GM12878 (cell line): ENCODE measurements at regions not wholly inside any gene's neighbourhood (a gene's known extent, or its start where the extent isn't known, plus 50 kb on each side); places are given as distances from the start of the nearest gene placed in this dataset.

ENCODE experiments used
- ATAC-seq: fragments of 200-7000 bp; cut with Tn5 transposase; 3 replicates; pipeline ENCODE4 v1.9.1; 2020; ENCODE audit warnings: mild to moderate bottlenecking, moderate library complexity
- BruUV-seq: library from RNA; stranded (reverse); fragments of 400-500 nt; replicated peaks from 2 replicates; lab custom pipeline; 2021; lab: Mats Ljungman, UMichigan
- CTCF ChIA-PET: fragments of 300-600 bp; sonication (Branson Sonifier 250); formaldehyde crosslinking; extraction: SDS; loops from one replicate; lab custom pipeline; 2021; ENCODE audit warnings: inconsistent platforms; lab: Yijun Ruan, JAX
- POLR2A ChIA-PET: fragments of 350-600 bp; formaldehyde crosslinking; extraction: SDS; loops from one replicate; lab custom pipeline; 2021; ENCODE audit warnings: inconsistent platforms; lab: Charles Lee
- RAD21 ChIA-PET: fragments of 300-600 bp; sonication (Branson Sonifier 250); formaldehyde crosslinking; loops from one replicate; lab custom pipeline; 2023; ENCODE audit warnings: antibody characterized with exemption; ENCODE audit not compliant: unreplicated experiment; lab: Charles Lee
- SMC1A ChIA-PET: fragments of 300-600 bp; sonication (Branson Sonifier 250); formaldehyde crosslinking; loops from one replicate; lab custom pipeline; 2023; ENCODE audit not compliant: unreplicated experiment, uncharacterized antibody; lab: Charles Lee
- DNase-seq: peaks from one replicate; pipeline ENCODE4 v3.0.0-alpha.2; 2011; ENCODE audit warnings: low read depth, low spot score
- FAIRE-seq: peaks from 3 replicates; lab custom pipeline; 2011; peaks lifted over from hg19 to GRCh38; lab: Jason Lieb, UNC
- H2AFZ ChIP-seq: 2 replicates; pipeline ENCODE4 v1.6.0; 2011; ENCODE audit warnings: low read depth, low read length, control low read depth; ENCODE audit not compliant: control insufficient read depth
- H3K27ac ChIP-seq: 2 replicates; pipeline ENCODE4 v1.5.1; 2011; ENCODE audit warnings: control low read depth; ENCODE audit not compliant: control insufficient read depth, insufficient read depth
- H3K27me3 ChIP-seq, 2 experiments: replicated peaks in 1 of 2; 2 replicates each; pipeline versions ENCODE4 v1.6.0 to v1.6.1; 2011; ENCODE audit warnings: low read length in 1 of 2; ENCODE audit not compliant: control insufficient read depth in 2 of 2, insufficient read depth in 2 of 2
- H3K36me3 ChIP-seq, 2 experiments: 2 replicates each; pipeline ENCODE4 v1.5.1; 2011; ENCODE audit warnings: low read length in 1 of 2; ENCODE audit not compliant: control insufficient read depth in 2 of 2, insufficient read depth in 2 of 2
- H3K4me1 ChIP-seq: 2 replicates; pipeline ENCODE4 v1.6.1; 2011; ENCODE audit warnings: mild to moderate bottlenecking, low read length, moderate library complexity, mixed read lengths; ENCODE audit not compliant: control insufficient read depth, insufficient read depth
- H3K4me2 ChIP-seq: 2 replicates; pipeline ENCODE4 v1.6.0; 2011; ENCODE audit warnings: control low read depth; ENCODE audit not compliant: control insufficient read depth, insufficient read depth
- H3K4me3 ChIP-seq: fragments of 200-600 bp; sonication (generic); 2 replicates; pipeline ENCODE4 v1.5.1; 2016
- H3K79me2 ChIP-seq: 2 replicates; pipeline ENCODE4 v1.6.0; 2011; ENCODE audit warnings: low read length; ENCODE audit not compliant: control insufficient read depth, insufficient read depth
- H3K9ac ChIP-seq: 2 replicates; pipeline ENCODE4 v1.8.0; 2011; ENCODE audit warnings: low read length, control low read depth, mixed read lengths; ENCODE audit not compliant: control insufficient read depth, insufficient read depth
- H3K9me3 ChIP-seq: replicated peaks from 3 replicates; pipeline ENCODE4 v1.5.1; 2011; ENCODE audit warnings: mild to moderate bottlenecking, low read length; ENCODE audit not compliant: control insufficient read depth, insufficient read depth
- H4K20me1 ChIP-seq: 2 replicates; pipeline ENCODE4 v1.6.0; 2011; ENCODE audit not compliant: control insufficient read depth, insufficient read depth
- BHLHE40 ChIP-seq, 2 experiments: fragments of 450-650 bp in 1 of 2; IDR thresholded peaks; 2 replicates each; pipeline ENCODE4 v1.6.1; 2011 to 2017; ENCODE audit warnings: low read depth in 2 of 2, borderline replicate concordance in 1 of 2, improper control_type of control experiment in 1 of 2, low read length in 1 of 2, mild to moderate bottlenecking in 1 of 2
- CREB1 ChIP-seq: IDR thresholded peaks from 2 replicates; pipeline ENCODE4 v1.6.1; 2012; ENCODE audit warnings: low read depth, mild to moderate bottlenecking, inconsistent platforms
- ESRRA ChIP-seq: IDR thresholded peaks from 2 replicates; pipeline ENCODE4 v1.6.1; 2012; ENCODE audit warnings: mild to moderate bottlenecking, low read length, improper control_type of control experiment
- EZH2 ChIP-seq: IDR thresholded peaks from 2 replicates; pipeline ENCODE4 v1.6.1; 2012; ENCODE audit warnings: low read depth, mild to moderate bottlenecking, control low read depth, inconsistent platforms, low read length, borderline replicate concordance; ENCODE audit not compliant: control insufficient read depth
- IKZF2 ChIP-seq, 2 experiments: fragments of 450-650 bp; IDR thresholded peaks; 2 replicates each; pipeline ENCODE4 v1.6.1; 2017; ENCODE audit warnings: mild to moderate bottlenecking in 2 of 2, moderate library complexity in 2 of 2
- IRF4 ChIP-seq: IDR thresholded peaks from 2 replicates; pipeline ENCODE4 v1.6.1; 2011; ENCODE audit warnings: low read depth, low read length
- JUNB ChIP-seq: IDR thresholded peaks from 2 replicates; pipeline ENCODE4 v1.6.1; 2016; ENCODE audit warnings: antibody characterized with exemption, mild to moderate bottlenecking
- NFYA ChIP-seq: IDR thresholded peaks from 2 replicates; pipeline ENCODE4 v1.6.1; 2011; ENCODE audit warnings: low read depth, mild to moderate bottlenecking, low read length, improper control_type of control experiment, borderline replicate concordance
- PAX8 ChIP-seq: fragments of 450-650 bp; IDR thresholded peaks from 2 replicates; pipeline ENCODE4 v1.6.1; 2017; ENCODE audit warnings: mild to moderate bottlenecking, moderate library complexity
- RB1 ChIP-seq: fragments of 450-650 bp; formaldehyde crosslinking; IDR thresholded peaks from 2 replicates; pipeline ENCODE4 v1.6.1; 2017; ENCODE audit warnings: mild to moderate bottlenecking, borderline replicate concordance
- RELA ChIP-seq: fragments of 450-650 bp; IDR thresholded peaks from 2 replicates; pipeline ENCODE4 v1.8.0; 2014; ENCODE audit warnings: borderline replicate concordance; ENCODE audit not compliant: partially characterized antibody
- SIN3A ChIP-seq: IDR thresholded peaks from 2 replicates; pipeline ENCODE4 v1.6.1; 2012; ENCODE audit warnings: low read depth, low read length, improper control_type of control experiment
- SUPT20H ChIP-seq: IDR thresholded peaks from 2 replicates; pipeline ENCODE4 v1.6.1; 2011; ENCODE audit warnings: low read depth, mild to moderate bottlenecking, low read length, moderate library complexity, borderline replicate concordance; ENCODE audit not compliant: control insufficient read depth
- TAF1 ChIP-seq: IDR thresholded peaks from 2 replicates; pipeline ENCODE4 v1.6.1; 2011; ENCODE audit warnings: mild to moderate bottlenecking, low read depth, low read length, borderline replicate concordance
- TCF3 ChIP-seq: IDR thresholded peaks from 2 replicates; pipeline ENCODE4 v1.6.1; 2012; ENCODE audit warnings: low read depth, mild to moderate bottlenecking, low read length, borderline replicate concordance; ENCODE audit not compliant: insufficient read depth
- WGBS: methylation state at CpG from one replicate; pipeline ENCODE4 v1.1.6; 2016; ENCODE audit warnings: low lambda C conversion rate; ENCODE audit not compliant: insufficient replicate concordance, insufficient coverage; ENCODE audit errors: missing lambda C conversion rate; 5-methylcytosine and 5-hydroxymethylcytosine counted together
- in situ Hi-C: fragments of 300-500 bp; cut with MboI; formaldehyde crosslinking; loops from 9 replicates; pipeline ENCODE4 v1.14.3; 2018; ENCODE audit warnings: mixed read lengths
- intact Hi-C: fragments of 100-400 bp; cut with micrococcal nuclease; formaldehyde crosslinking; loops from one replicate; pipeline ENCODE4 v1.14.2; 2022; ENCODE audit not compliant: unreplicated experiment
- TF ChIP-seq, protein P1 (sequence below): fragments of 450-650 bp; IDR thresholded peaks from 2 replicates; pipeline ENCODE4 v1.6.1; 2016; ENCODE audit warnings: mild to moderate bottlenecking
- TF ChIP-seq, protein P2 (sequence below): IDR thresholded peaks from 2 replicates; pipeline ENCODE4 v1.6.1; 2012; ENCODE audit warnings: low read length, inconsistent platforms
- TF ChIP-seq, protein P3 (sequence below): IDR thresholded peaks from 2 replicates; pipeline ENCODE4 v1.6.1; 2012; ENCODE audit warnings: low read depth, low read length, improper control_type of control experiment
- TF ChIP-seq, protein P4 (sequence below): fragments of 450-650 bp; IDR thresholded peaks from 2 replicates; pipeline ENCODE4 v1.6.1; 2017; ENCODE audit warnings: low read depth, mild to moderate bottlenecking, moderate library complexity
- TF ChIP-seq, protein P5 (sequence below): IDR thresholded peaks from 2 replicates; pipeline ENCODE4 v1.6.1; 2012; ENCODE audit warnings: low read depth, low read length, improper control_type of control experiment

DNA sequence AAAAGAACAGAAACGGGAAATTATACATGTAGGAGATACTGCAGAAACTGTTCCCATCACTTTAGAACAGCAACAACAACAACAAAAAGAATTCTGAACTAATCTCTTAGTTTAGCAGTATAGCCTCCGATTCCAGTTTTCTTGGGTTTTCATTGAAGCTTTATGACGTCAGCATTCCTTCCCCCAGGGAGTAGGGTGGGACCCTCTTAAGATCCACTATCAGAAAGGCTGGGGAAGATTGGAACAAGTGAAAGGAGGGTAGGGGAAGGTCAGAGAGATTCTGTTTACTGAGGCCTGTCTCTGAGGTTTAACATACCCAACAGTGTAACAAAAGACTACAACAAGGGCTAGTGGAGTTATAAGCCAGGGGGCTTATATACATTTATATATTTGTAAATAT is 121.4 kb upstream of the OLFM3 start:
- H3K4me2 ChIP-seq: no peak overlapping the region
- FAIRE-seq (no peak), ATAC-seq (no peak), DNase-seq (no peak)
- in situ Hi-C loops: no loop called here
- ChIA-PET RAD21 (no interaction called here), CTCF (no interaction called here), POLR2A (no interaction called here), SMC1A (interaction anchor here (0.5 kb wide), 1 partner anchor 71 kb away, joined by 3 read pairs; no protein-coding TSS in a partner anchor)
- BruUV-seq: no TSS peak
- no peaks in the 10 kb centered on the region for H3K36me3 ChIP-seq
- no peaks in the 10 kb centered on the region for H3K27me3 ChIP-seq
- intact Hi-C loops: no loop called here
- no peak overlapping the region for H2AFZ ChIP-seq
- H3K9ac ChIP-seq: no peak overlapping the region
- no peaks in the 10 kb centered on the region for H3K79me2 ChIP-seq
- no peak overlapping the region for H3K27ac ChIP-seq
- H4K20me1 ChIP-seq: no peaks in the 10 kb centered on the region
- H3K4me1 ChIP-seq: no peaks in the 10 kb centered on the region
- 8% methylated on average over 3 of the region's 3 CpGs for WGBS
- H3K9me3 ChIP-seq: no peaks in the 10 kb centered on the region
- no peak overlapping the region for H3K4me3 ChIP-seq
- TF ChIP-seq IKZF2 (IDR thresholded peaks at IDR 0.05): no peak
- no peak for TF ChIP-seq CREB1
- TF ChIP-seq, protein P1, sequence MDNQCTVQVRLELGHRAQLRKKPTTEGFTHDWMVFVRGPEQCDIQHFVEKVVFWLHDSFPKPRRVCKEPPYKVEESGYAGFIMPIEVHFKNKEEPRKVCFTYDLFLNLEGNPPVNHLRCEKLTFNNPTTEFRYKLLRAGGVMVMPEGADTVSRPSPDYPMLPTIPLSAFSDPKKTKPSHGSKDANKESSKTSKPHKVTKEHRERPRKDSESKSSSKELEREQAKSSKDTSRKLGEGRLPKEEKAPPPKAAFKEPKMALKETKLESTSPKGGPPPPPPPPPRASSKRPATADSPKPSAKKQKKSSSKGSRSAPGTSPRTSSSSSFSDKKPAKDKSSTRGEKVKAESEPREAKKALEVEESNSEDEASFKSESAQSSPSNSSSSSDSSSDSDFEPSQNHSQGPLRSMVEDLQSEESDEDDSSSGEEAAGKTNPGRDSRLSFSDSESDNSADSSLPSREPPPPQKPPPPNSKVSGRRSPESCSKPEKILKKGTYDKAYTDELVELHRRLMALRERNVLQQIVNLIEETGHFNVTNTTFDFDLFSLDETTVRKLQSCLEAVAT: no peak
- no peak for TF ChIP-seq ESRRA
- no peak for TF ChIP-seq TCF3
- TF ChIP-seq RELA: no peak
- TF ChIP-seq EZH2: no peak
- TF ChIP-seq, protein P2, sequence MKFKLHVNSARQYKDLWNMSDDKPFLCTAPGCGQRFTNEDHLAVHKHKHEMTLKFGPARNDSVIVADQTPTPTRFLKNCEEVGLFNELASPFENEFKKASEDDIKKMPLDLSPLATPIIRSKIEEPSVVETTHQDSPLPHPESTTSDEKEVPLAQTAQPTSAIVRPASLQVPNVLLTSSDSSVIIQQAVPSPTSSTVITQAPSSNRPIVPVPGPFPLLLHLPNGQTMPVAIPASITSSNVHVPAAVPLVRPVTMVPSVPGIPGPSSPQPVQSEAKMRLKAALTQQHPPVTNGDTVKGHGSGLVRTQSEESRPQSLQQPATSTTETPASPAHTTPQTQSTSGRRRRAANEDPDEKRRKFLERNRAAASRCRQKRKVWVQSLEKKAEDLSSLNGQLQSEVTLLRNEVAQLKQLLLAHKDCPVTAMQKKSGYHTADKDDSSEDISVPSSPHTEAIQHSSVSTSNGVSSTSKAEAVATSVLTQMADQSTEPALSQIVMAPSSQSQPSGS: no peak
- no peak for TF ChIP-seq BHLHE40 (IDR thresholded peaks at IDR 0.05; ENCODE audit: borderline replicate concordance in 1 of 2, low read depth in 2 of 2, low read length in 1 of 2)
- TF ChIP-seq, protein P3, sequence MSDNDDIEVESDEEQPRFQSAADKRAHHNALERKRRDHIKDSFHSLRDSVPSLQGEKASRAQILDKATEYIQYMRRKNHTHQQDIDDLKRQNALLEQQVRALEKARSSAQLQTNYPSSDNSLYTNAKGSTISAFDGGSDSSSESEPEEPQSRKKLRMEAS: no peak
- no peak for TF ChIP-seq PAX8
- TF ChIP-seq RB1: no peak
- TF ChIP-seq JUNB: no peak
- TF ChIP-seq, protein P4, sequence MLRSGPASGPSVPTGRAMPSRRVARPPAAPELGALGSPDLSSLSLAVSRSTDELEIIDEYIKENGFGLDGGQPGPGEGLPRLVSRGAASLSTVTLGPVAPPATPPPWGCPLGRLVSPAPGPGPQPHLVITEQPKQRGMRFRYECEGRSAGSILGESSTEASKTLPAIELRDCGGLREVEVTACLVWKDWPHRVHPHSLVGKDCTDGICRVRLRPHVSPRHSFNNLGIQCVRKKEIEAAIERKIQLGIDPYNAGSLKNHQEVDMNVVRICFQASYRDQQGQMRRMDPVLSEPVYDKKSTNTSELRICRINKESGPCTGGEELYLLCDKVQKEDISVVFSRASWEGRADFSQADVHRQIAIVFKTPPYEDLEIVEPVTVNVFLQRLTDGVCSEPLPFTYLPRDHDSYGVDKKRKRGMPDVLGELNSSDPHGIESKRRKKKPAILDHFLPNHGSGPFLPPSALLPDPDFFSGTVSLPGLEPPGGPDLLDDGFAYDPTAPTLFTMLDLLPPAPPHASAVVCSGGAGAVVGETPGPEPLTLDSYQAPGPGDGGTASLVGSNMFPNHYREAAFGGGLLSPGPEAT: no peak
- no peak for TF ChIP-seq SIN3A
- no peak for TF ChIP-seq SUPT20H
- TF ChIP-seq, protein P5, sequence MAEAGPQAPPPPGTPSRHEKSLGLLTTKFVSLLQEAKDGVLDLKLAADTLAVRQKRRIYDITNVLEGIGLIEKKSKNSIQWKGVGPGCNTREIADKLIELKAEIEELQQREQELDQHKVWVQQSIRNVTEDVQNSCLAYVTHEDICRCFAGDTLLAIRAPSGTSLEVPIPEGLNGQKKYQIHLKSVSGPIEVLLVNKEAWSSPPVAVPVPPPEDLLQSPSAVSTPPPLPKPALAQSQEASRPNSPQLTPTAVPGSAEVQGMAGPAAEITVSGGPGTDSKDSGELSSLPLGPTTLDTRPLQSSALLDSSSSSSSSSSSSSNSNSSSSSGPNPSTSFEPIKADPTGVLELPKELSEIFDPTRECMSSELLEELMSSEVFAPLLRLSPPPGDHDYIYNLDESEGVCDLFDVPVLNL: no peak
- TF ChIP-seq IRF4: no peak
- TF ChIP-seq TAF1: no peak
- no peak for TF ChIP-seq NFYA
